ENCODE measurements at regions not wholly inside any gene's neighbourhood (a gene's known extent, or its start where the extent isn't known, plus 50 kb on each side); places are given as distances from the start of the nearest gene placed in this dataset.

DNA sequence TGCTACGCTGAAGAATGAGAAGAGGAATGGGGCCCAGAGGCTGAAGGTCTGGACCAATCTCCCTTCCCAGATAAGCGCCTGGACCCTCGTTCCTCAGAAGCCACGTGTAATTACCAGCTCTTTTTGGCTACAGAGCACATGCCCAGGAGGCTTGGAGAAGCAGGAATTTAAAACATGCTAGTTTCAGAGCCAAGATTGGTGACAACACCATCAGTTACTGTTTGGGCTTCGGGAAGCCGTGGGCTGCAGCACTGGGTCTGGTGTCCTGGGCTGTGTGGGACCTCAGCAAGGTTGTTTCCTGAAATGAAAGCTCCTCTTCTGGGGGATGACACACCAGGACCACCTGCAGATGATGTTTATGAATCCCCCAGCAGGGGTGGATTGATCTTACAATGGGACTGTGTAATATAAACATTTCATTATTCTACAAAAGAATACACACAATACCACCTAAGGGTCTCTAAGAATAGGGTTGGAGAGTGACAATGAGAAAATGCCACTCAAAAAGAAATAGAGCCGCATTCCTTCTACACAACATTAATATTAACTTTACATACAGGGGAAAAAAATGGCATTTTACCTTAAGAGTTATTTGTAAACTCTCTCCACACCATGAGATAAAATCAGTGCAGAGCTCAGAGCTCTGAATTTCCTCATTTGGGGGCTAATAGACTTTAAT lies 207.8 kb upstream of the FOXQ1 start:
- Histone ChIP-seq H3K36me3 (ENCODE audit: control insufficient read depth in 5 of 5, insufficient read depth in 5 of 5, low read length in 5 of 5) (no peaks in the 10 kb centered on the region), H3K4me3 (ENCODE audit: low read depth in 1 of 5, low read length in 5 of 5) (no peak overlapping the region), H3K9ac (ENCODE audit: low read length in 5 of 5) (no peak overlapping the region), H3K27ac (ENCODE audit: low read depth, low read length) (no peak overlapping the region), H3K27me3 (ENCODE audit: control insufficient read depth in 5 of 5, insufficient read depth in 4 of 5, low read length in 5 of 5) (peaks cover 0 to 15% (median 2%) of the 10 kb centered on the region in 5 donors), H3K9me3 (ENCODE audit: control insufficient read depth in 5 of 5, low read length in 5 of 5) (peaks cover 0 to 4% (median 0%) of the 10 kb centered on the region in 5 donors), H3K4me1 (ENCODE audit: control insufficient read depth in 5 of 5, insufficient read depth in 5 of 5, low read length in 5 of 5) (no peaks in the 10 kb centered on the region)

DNA sequence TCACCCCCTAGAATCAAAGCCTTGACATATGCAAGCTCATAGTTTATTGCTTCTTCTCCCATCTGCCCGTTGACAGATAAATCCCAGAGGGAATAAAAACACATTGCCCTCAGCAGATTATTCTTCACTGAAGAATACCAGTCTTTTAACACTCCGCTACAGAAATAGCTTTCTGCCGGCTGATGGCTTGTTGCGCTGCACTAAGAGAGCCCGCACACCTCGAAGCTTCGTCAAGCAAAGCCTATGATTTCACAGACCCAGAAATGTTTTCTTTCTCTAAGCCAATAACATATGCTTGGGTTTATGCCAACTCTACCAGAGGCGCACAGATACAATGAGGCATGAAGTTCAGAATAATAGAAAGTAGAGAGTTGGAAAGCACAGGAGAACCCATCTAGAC lies 208.9 kb upstream of the FOXQ1 start:
- Histone ChIP-seq H3K4me1 (ENCODE audit: control insufficient read depth in 5 of 5, insufficient read depth in 5 of 5, low read length in 5 of 5) (no peaks in the 10 kb centered on the region), H3K27ac (ENCODE audit: low read depth, low read length) (no peak overlapping the region), H3K36me3 (ENCODE audit: control insufficient read depth in 5 of 5, insufficient read depth in 5 of 5, low read length in 5 of 5) (no peaks in the 10 kb centered on the region), H3K4me3 (ENCODE audit: low read depth in 1 of 5, low read length in 5 of 5) (no peak overlapping the region), H3K9me3 (ENCODE audit: control insufficient read depth in 5 of 5, low read length in 5 of 5) (peaks cover 0 to 4% (median 0%) of the 10 kb centered on the region in 5 donors), H3K9ac (ENCODE audit: low read length in 5 of 5) (no peak overlapping the region), H3K27me3 (ENCODE audit: control insufficient read depth in 5 of 5, insufficient read depth in 4 of 5, low read length in 5 of 5) (peaks cover 0 to 14% (median 2%) of the 10 kb centered on the region in 5 donors)

- no peak overlapping the region for H3K9ac ChIP-seq (ENCODE audit: low read length in 5 of 5)
- H3K4me3 ChIP-seq (ENCODE audit: low read depth in 1 of 5, low read length in 5 of 5) = no peak overlapping the region
- H3K27me3 ChIP-seq (ENCODE audit: control insufficient read depth in 5 of 5, insufficient read depth in 4 of 5, low read length in 5 of 5) = peaks cover 0 to 9% (median 0%) of the 10 kb centered on the region in 5 donors
- no peak overlapping the region for H3K27ac ChIP-seq (ENCODE audit: low read depth, low read length)
- peaks cover 0 to 5% (median 0%) of the 10 kb centered on the region in 5 donors for H3K9me3 ChIP-seq (ENCODE audit: control insufficient read depth in 5 of 5, low read length in 5 of 5)
- H3K4me1 ChIP-seq (ENCODE audit: control insufficient read depth in 5 of 5, insufficient read depth in 5 of 5, low read length in 5 of 5) = no peaks in the 10 kb centered on the region
- no peaks in the 10 kb centered on the region for H3K36me3 ChIP-seq (ENCODE audit: control insufficient read depth in 5 of 5, insufficient read depth in 5 of 5, low read length in 5 of 5)
These were observed 211.6 kb upstream of the FOXQ1 start for GRCh38 chr6:1100269-1100668.

DNA sequence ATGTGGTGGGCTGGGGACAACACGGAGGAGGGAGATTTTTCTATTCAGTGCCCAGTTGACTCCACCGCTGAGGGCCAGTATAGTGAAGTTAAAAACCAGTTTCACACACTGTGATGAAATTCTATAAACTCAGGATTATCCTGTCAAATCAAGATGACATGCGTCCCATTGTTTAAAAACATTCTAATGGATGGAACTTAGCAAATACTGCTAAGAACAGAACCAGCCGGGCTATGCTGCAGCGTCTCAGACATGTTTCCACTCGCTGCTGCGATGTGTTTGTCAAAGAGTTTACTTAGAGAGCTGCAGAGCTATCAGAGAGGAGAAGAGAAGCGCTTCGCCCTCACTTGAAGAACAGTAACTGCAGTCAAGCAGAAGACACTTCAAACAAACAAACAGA lies 212.6 kb upstream of the FOXQ1 start:
- H3K27ac ChIP-seq (ENCODE audit: low read depth, low read length) = no peak overlapping the region
- H3K27me3 ChIP-seq (ENCODE audit: control insufficient read depth in 5 of 5, insufficient read depth in 4 of 5, low read length in 5 of 5) = peaks cover 0 to 9% (median 0%) of the 10 kb centered on the region in 5 donors
- H3K4me1 ChIP-seq (ENCODE audit: control insufficient read depth in 5 of 5, insufficient read depth in 5 of 5, low read length in 5 of 5) = peaks cover 0 to 3% (median 0%) of the 10 kb centered on the region in 5 donors
- peaks cover 0 to 5% (median 0%) of the 10 kb centered on the region in 5 donors for H3K9me3 ChIP-seq (ENCODE audit: control insufficient read depth in 5 of 5, low read length in 5 of 5)
- H3K4me3 ChIP-seq (ENCODE audit: low read depth in 1 of 5, low read length in 5 of 5) = no peak overlapping the region
- no peaks in the 10 kb centered on the region for H3K36me3 ChIP-seq (ENCODE audit: control insufficient read depth in 5 of 5, insufficient read depth in 5 of 5, low read length in 5 of 5)
- H3K9ac ChIP-seq (ENCODE audit: low read length in 5 of 5) = no peak overlapping the region

DNA sequence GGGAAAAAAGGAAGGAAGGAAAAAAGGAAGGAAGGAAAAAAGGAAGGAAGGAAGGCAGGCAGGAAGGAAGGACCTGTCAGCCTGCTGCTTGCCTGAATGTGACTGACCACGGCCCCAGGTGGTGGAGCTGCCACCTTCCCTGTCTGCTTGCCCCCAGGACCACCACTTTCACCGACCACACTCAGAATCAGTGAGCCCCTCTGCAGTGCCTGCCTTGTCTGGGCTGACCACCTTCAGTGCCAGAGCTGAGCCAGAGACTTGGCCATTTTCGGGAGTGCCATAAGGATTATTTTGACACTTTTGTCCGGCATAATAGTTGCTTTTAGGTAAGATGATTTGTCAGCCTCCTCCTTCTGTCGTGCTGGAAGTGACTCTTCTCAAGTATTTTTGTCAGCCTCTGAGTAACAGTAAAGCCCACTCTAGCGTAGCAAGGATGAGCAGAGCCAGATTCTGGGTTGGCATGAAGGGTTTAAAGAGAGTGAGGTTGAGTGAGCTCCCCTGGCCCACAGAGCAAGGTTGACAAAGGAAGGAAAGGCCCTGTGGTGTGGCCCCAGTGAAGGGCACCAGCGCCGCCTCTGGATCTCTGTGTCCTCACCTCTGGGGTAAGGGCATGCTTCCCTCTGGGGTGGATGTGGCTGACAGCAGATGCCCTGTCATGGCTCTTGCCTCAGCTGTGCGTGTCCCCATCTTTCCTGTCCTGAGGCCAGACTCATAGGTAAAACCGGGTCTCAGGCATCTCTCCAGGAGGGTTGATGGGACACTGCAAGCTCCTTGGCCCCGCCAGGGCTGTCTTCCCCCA lies 214.7 kb upstream of the FOXQ1 start:
- no peak overlapping the region for H3K4me3 ChIP-seq (ENCODE audit: low read depth in 1 of 5, low read length in 5 of 5)
- H3K27ac ChIP-seq (ENCODE audit: low read depth, low read length) = no peak overlapping the region

GRCh38 chr6:1094306-1094705 lies 217.6 kb upstream of the FOXQ1 start:
- peaks cover 0 to 5% (median 0%) of the 10 kb centered on the region in 5 donors for H3K27me3 ChIP-seq (ENCODE audit: control insufficient read depth in 5 of 5, insufficient read depth in 4 of 5, low read length in 5 of 5)
- H3K4me3 ChIP-seq (ENCODE audit: low read depth in 1 of 5, low read length in 5 of 5) = no peak overlapping the region
- H3K9me3 ChIP-seq (ENCODE audit: control insufficient read depth in 5 of 5, low read length in 5 of 5) = peaks cover 0 to 5% (median 0%) of the 10 kb centered on the region in 5 donors
- peaks cover 0 to 6% (median 0%) of the 10 kb centered on the region in 5 donors for H3K4me1 ChIP-seq (ENCODE audit: control insufficient read depth in 5 of 5, insufficient read depth in 5 of 5, low read length in 5 of 5)
- H3K36me3 ChIP-seq (ENCODE audit: control insufficient read depth in 5 of 5, insufficient read depth in 5 of 5, low read length in 5 of 5) = no peaks in the 10 kb centered on the region
- no peak overlapping the region for H3K9ac ChIP-seq (ENCODE audit: low read length in 5 of 5)
- no peak overlapping the region for H3K27ac ChIP-seq (ENCODE audit: low read depth, low read length)

More for the DNA sequence above, 214.7 kb upstream of the FOXQ1 start:
- peaks cover 0 to 12% (median 0%) of the 10 kb centered on the region in 5 donors for H3K27me3 ChIP-seq (ENCODE audit: control insufficient read depth in 5 of 5, insufficient read depth in 4 of 5, low read length in 5 of 5)
- H3K9me3 ChIP-seq (ENCODE audit: control insufficient read depth in 5 of 5, low read length in 5 of 5) = peaks cover 0 to 5% (median 0%) of the 10 kb centered on the region in 5 donors
- H3K9ac ChIP-seq (ENCODE audit: low read length in 5 of 5) = no peak overlapping the region
- H3K36me3 ChIP-seq (ENCODE audit: control insufficient read depth in 5 of 5, insufficient read depth in 5 of 5, low read length in 5 of 5) = no peaks in the 10 kb centered on the region
- H3K4me1 ChIP-seq (ENCODE audit: control insufficient read depth in 5 of 5, insufficient read depth in 5 of 5, low read length in 5 of 5) = peaks cover 0 to 6% (median 0%) of the 10 kb centered on the region in 5 donors

- H3K27ac ChIP-seq (ENCODE audit: low read depth, low read length) = no peak overlapping the region
- H3K4me1 ChIP-seq (ENCODE audit: control insufficient read depth in 5 of 5, insufficient read depth in 5 of 5, low read length in 5 of 5) = peaks cover 0 to 6% (median 0%) of the 10 kb centered on the region in 5 donors
- peaks cover 0 to 5% (median 0%) of the 10 kb centered on the region in 5 donors for H3K9me3 ChIP-seq (ENCODE audit: control insufficient read depth in 5 of 5, low read length in 5 of 5)
- H3K27me3 ChIP-seq (ENCODE audit: control insufficient read depth in 5 of 5, insufficient read depth in 4 of 5, low read length in 5 of 5) = peaks cover 0 to 3% (median 0%) of the 10 kb centered on the region in 5 donors
- H3K4me3 ChIP-seq (ENCODE audit: low read depth in 1 of 5, low read length in 5 of 5) = no peak overlapping the region
- no peaks in the 10 kb centered on the region for H3K36me3 ChIP-seq (ENCODE audit: control insufficient read depth in 5 of 5, insufficient read depth in 5 of 5, low read length in 5 of 5)
- no peak overlapping the region for H3K9ac ChIP-seq (ENCODE audit: low read length in 5 of 5)
These were observed 220.0 kb upstream of the FOXQ1 start for GRCh38 chr6:1091900-1092299.

DNA sequence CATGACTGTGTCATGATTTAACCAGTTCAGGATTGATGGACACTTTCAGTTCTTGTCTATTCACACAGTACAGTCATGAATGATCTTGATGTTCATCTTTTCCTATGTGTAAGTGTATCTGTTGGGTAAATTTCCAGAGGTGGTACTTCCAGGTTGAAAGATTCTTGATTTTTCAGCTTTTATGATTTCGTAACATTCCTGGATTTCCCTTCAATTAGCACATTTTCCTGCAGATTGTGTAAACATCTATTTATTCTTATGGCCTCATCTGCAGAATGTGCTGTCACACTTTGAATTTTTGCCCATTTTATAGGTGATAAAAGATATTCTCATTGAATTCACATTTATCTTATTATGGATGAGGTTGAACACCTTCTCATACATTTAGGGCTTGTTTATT lies 222.0 kb upstream of the FOXQ1 start:
- peaks cover 0 to 3% (median 0%) of the 10 kb centered on the region in 5 donors for H3K27me3 ChIP-seq (ENCODE audit: control insufficient read depth in 5 of 5, insufficient read depth in 4 of 5, low read length in 5 of 5)
- peaks cover 0 to 6% (median 0%) of the 10 kb centered on the region in 5 donors for H3K4me1 ChIP-seq (ENCODE audit: control insufficient read depth in 5 of 5, insufficient read depth in 5 of 5, low read length in 5 of 5)
- no peak overlapping the region for H3K9ac ChIP-seq (ENCODE audit: low read length in 5 of 5)
- H3K9me3 ChIP-seq (ENCODE audit: control insufficient read depth in 5 of 5, low read length in 5 of 5) = no peaks in the 10 kb centered on the region
- H3K27ac ChIP-seq (ENCODE audit: low read depth, low read length) = no peak overlapping the region
- H3K4me3 ChIP-seq (ENCODE audit: low read depth in 1 of 5, low read length in 5 of 5) = no peak overlapping the region
- no peaks in the 10 kb centered on the region for H3K36me3 ChIP-seq (ENCODE audit: control insufficient read depth in 5 of 5, insufficient read depth in 5 of 5, low read length in 5 of 5)

- H3K36me3 ChIP-seq (ENCODE audit: control insufficient read depth in 5 of 5, insufficient read depth in 5 of 5, low read length in 5 of 5) = no peaks in the 10 kb centered on the region
- no peaks in the 10 kb centered on the region for H3K4me1 ChIP-seq (ENCODE audit: control insufficient read depth in 5 of 5, insufficient read depth in 5 of 5, low read length in 5 of 5)
- H3K27ac ChIP-seq (ENCODE audit: low read depth, low read length) = no peak overlapping the region
- no peaks in the 10 kb centered on the region for H3K9me3 ChIP-seq (ENCODE audit: control insufficient read depth in 5 of 5, low read length in 5 of 5)
- H3K27me3 ChIP-seq (ENCODE audit: control insufficient read depth in 5 of 5, insufficient read depth in 4 of 5, low read length in 5 of 5) = peaks cover 0 to 3% (median 0%) of the 10 kb centered on the region in 5 donors
- H3K4me3 ChIP-seq (ENCODE audit: low read depth in 1 of 5, low read length in 5 of 5) = no peak overlapping the region
- H3K9ac ChIP-seq (ENCODE audit: low read length in 5 of 5) = no peak overlapping the region
These were observed 223.4 kb upstream of the FOXQ1 start for GRCh38 chr6:1088492-1089001.
